HG03108 (cell line): ENCODE measurements at regions not wholly inside any gene's neighbourhood (a gene's known extent, or its start where the extent isn't known, plus 50 kb on each side); places are given as distances from the start of the nearest gene placed in this dataset.

ENCODE experiments used
- ATAC-seq: cut with Tn5 transposase; IDR thresholded peaks from one replicate; pipeline ENCODE4 v1.9.1; 2021; ENCODE audit warnings: moderate library complexity; ENCODE audit not compliant: unreplicated experiment

GRCh38 chr10:129075927-129076326, 391.1 kb upstream of the MGMT start:
- no peak for ATAC-seq

GRCh38 chr10:129078346-129078745, 388.7 kb upstream of the MGMT start:
- no peak for ATAC-seq

GRCh38 chr10:129078746-129079145, 388.3 kb upstream of the MGMT start:
- ATAC-seq: no peak

DNA sequence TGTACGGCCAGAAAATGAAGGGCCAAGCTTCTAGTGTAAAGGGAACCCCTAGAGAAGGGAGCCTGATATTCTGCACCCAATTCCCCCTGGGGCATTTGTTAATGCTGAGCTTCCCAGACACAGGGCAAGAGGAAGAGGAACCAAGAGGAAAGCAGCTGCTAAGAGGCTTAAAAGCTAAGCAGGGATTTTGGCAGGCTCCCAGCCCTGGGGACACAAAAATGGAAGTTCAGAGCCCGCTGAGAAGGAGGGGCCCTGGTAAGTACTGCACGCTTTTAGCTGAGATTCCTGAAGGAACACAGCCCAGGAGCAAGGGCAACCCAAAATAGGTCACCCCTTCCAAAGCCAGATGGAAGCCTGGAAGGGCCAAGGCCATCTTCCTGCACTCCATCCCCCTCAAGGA, 387.3 kb upstream of the MGMT start:
- ATAC-seq: no peak

- ATAC-seq: no peak
Observed at GRCh38 chr10:129085811-129086210, 381.2 kb upstream of the MGMT start.

DNA sequence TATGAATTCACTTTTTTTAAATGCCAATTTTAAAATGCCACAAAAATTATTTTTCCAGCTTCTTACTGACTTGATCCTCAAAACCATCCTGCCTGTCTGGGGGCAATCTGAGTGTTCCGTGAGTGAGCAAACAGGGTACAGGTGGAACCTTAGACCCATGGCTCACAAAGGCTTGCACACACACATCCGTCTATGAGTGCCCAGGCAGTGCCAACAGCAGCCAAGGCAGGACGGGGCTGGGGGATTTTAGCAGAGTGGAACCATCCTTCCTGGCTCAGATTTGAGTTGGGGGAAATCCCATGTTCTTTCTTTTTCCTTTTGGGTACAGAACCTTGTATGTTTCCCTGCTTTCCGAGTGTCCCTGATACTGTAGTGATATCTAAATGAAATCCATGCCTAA, 377.7 kb upstream of the MGMT start:
- no peak for ATAC-seq

- no peak for ATAC-seq
Observed at GRCh38 chr10:129090165-129090564, 376.9 kb upstream of the MGMT start.

- ATAC-seq: no peak
Observed at GRCh38 chr10:129090618-129091366, 376.2 kb upstream of the MGMT start.

GRCh38 chr10:129093641-129094040, 373.4 kb upstream of the MGMT start:
- no peak for ATAC-seq

DNA sequence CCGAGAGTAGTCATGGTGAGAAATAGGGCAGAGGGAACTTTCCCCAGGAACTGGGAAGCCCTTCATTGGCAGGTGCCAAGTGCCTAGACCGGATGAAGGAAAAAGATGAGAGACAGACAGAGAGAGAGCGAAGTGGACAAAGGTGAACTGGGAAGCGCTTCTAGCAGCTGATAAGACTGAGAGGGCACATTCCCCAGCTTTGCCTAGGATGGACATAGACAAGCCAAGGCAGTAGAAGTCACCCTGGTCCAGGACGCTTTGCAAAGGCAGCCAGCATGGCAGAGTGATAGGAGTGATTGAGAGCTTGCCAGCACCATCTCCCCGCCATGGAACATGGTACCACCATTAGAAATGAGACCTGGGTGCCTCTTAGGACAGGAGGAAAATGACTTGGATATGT, 372.8 kb upstream of the MGMT start:
- no peak for ATAC-seq

- no peak for ATAC-seq
Observed at GRCh38 chr10:129094861-129095260, 372.2 kb upstream of the MGMT start.

GRCh38 chr10:129095680-129096064, 371.4 kb upstream of the MGMT start:
- no peak for ATAC-seq

DNA sequence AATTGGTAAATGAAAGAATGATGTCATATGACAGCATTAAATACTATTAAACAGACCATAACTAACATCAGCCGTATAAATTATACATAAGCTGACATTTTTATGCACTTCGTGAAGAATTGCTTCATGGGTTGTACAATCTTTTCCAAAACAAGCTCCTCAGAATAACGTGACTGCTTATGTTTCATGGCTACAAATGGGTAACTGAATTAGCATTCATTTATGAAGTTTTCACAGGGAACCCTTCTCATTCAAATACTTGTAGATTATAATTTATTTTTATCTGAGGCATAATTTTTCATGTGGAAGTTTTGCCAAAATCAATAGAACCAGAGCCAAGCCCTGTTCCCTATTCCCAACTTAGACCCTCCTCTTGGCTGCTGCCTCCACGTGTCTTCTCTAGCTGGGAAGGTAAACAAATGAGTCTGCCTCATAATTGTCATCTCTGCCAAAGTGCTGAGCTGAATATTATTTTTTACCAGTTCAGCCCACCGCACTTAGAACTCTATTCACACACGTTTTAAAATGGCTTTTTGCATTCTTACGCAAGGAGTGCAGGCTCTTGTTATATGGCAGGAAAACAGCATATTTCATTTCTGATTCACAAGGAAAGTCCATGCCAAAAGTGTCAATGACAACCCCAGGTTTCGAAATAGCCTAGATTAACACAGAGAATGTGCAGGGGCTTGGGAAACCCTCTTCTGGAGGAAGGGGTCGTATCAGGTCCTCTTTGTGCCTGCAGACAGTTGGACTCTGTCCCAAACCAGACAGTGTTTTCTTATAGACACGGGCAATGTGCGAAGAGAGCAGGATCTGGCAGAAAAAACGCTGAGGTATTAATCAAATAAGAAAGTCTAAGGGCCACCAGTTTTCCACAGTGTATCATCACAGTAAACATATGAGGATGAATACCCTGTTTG, 370.7 kb upstream of the MGMT start:
- ATAC-seq: no peak

DNA sequence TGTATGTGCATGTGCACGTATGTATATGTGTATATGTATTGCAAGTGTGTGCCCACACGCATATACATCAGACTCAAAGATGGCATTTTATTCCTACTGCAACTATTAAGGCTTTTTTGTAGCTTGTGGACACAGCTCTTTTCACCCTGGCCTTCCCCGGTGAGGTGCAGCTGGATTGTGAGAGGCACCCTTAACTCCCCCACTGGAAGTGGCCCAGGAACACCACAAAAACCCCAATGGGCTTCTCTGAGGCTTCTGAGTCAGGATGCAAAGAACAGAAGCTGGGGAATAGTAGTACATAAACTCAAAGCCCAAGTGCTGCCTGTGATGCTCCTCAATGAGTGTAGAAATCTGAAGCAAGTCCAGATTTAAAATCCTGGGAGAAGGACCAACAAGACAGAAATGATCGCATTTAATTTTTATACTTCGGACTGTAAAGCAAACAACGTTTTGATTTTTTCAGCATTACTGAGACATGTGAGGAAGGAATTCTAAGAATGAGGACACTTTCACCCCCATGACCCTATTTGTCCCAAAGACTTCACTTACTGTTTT, 369.2 kb upstream of the MGMT start:
- ATAC-seq: no peak

DNA sequence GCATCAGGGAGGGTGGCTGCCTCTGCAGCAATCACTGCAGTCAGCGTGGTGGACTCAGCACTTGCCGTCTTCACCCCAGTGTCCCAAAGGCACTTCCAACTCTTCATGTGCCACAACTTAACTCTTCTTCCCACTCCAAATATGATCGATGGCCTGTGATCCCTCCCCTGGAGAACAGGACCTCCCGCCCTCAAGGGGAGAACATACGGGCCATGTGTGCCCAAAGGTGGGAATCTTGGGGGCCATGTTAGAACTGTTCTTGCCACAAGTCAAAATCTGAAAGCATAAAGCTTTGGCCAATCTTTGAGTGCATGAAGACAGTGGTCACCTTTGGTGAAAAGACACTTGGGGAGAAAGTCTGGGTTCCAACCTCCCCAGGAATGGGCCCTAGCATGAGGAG, 368.5 kb upstream of the MGMT start:
- ATAC-seq: no peak

DNA sequence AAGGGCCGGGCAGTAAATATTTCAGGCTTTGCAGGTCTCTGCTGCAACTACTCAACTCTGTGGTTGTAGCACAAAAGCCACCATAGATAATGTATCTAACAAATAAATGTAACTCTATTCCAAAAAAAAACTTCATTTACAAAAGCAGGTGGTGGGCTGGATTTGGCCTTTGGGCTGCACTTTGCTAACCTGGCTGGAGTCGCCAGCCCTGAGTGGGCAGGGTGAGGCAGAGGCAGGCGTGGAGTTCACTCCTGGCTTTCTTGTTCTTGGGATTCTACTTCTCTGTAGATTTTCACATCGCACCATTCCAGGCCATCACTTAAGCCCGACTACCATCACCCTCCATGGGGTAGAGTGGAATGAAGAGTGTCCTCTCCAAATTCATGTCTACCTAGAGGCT, 367.6 kb upstream of the MGMT start:
- no peak for ATAC-seq

GRCh38 chr10:129099992-129100391, 367.0 kb upstream of the MGMT start:
- no peak for ATAC-seq

DNA sequence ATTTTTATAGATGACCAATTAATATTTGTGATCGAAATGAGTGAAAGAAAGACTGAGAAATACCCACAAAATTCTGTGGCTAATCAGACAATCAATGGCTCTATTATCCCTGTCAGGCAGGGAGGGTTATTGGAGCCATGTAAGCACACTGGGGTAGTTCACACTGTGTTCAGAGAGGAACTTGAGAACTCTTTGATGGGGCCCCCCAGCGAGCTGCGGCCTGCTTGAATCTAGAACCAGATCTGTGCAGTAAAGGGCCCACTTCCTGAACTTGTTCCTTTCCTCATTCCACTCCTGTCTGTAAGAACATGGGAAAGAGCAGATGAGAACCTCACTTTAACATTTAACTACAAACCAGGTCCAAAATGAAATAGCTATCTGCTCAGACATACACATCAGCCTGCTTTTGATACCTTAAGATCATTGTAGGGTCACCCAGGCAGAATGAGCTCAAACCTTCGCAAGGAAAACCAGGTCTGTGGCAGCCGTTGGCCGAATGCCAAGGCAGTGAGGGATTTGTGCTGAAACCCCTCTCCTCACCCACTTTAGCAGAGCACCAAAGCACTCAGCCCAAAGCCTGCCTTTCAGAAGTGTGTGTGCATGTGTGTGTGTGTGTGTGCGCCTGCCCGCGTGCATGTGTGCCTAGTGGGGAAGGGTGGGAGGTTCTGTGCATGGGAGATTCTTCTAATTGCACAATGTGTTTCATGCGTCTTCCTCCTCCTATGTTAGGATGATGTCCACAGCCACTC, 365.6 kb upstream of the MGMT start:
- ATAC-seq: no peak

GRCh38 chr10:129102906-129103693, 363.9 kb upstream of the MGMT start:
- no peak for ATAC-seq

DNA sequence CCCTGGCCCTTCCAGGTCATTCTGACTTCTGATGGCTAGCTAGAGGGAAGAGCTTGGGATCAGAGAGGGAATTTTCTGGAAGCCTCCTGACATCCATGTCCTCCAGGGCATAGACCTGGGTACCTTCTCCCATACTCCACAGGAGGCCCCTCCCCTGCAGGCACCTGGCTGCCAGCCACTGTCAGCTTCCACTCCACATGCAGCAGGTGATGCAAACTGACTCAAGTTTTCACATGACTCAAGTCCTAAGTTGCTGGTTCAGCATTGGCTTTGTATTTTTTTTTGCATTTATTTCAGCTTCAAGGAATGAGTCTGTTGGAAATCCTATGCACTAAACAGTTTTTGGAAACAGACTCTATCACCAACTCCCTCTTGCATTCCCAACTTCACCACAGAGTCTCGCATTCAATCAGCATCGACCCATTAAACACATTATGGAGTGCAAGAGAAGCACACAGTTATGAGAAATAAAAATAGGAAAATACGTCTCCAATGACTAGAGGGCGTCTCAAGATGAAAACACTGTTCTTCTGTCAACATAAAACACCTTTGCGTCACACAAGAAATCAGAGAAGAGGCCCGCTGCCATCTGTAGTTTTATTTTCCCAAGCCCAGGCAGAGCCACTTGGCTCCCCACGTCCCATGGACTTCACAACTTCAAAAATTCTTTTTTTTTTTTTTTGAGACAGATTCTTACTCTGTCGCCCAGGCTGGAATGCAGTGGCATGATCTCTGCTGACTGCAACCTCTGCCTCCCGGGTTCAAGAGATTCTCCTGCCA, 362.6 kb upstream of the MGMT start:
- no peak for ATAC-seq
